Inflammatory macrophage (primary cell): ENCODE measurements at regions not wholly inside any gene's neighbourhood (a gene's known extent, or its start where the extent isn't known, plus 50 kb on each side); places are given as distances from the start of the nearest gene placed in this dataset.

Experiments used
- DNase-seq, 2 donors: peaks; one replicate each; pipeline ENCODE4 v3.0.0-alpha.2; 2020 to 2022

- no peak for DNase-seq
These were observed 115.0 kb upstream of the LGALSL start for GRCh38 chr2:64338910-64339500.

GRCh38 chr2:64341461-64341860, 112.5 kb upstream of the LGALSL start:
- no peak for DNase-seq

- DNase-seq: no peak
These were observed 111.5 kb upstream of the LGALSL start for GRCh38 chr2:64342195-64343099.

- DNase-seq: no peak
These were observed 108.9 kb upstream of the LGALSL start for GRCh38 chr2:64344999-64345576.

- no peak for DNase-seq
These were observed 108.0 kb upstream of the LGALSL start for GRCh38 chr2:64345998-64346397.

- no peak for DNase-seq
These were observed 105.4 kb upstream of the LGALSL start for GRCh38 chr2:64348386-64349130.

GRCh38 chr2:64349131-64349530, 104.8 kb upstream of the LGALSL start:
- no peak for DNase-seq

GRCh38 chr2:64350996-64351395, 103.0 kb upstream of the LGALSL start:
- no peak for DNase-seq

GRCh38 chr2:64352292-64352691, 101.7 kb upstream of the LGALSL start:
- no peak for DNase-seq

GRCh38 chr2:64354857-64355680, 98.9 kb upstream of the LGALSL start:
- DNase-seq: no peak

GRCh38 chr2:64356906-64357305, 97.1 kb upstream of the LGALSL start:
- DNase-seq: no peak

GRCh38 chr2:64359171-64359891, 94.6 kb upstream of the LGALSL start:
- peak; percentile 21 to 44 for DNase-seq

GRCh38 chr2:64359892-64360657, 93.9 kb upstream of the LGALSL start:
- peak; percentile 74 to 81 for DNase-seq

GRCh38 chr2:64361151-64361938, 92.6 kb upstream of the LGALSL start:
- no peak for DNase-seq

GRCh38 chr2:64362562-64363026, 91.4 kb upstream of the LGALSL start:
- DNase-seq: no peak

GRCh38 chr2:64363140-64363539, 90.8 kb upstream of the LGALSL start:
- no peak for DNase-seq

GRCh38 chr2:64363848-64364247, 90.1 kb upstream of the LGALSL start:
- DNase-seq: no peak

GRCh38 chr2:64367444-64368232, 86.3 kb upstream of the LGALSL start:
- no peak for DNase-seq

- no peak for DNase-seq
These were observed 84.3 kb upstream of the LGALSL start for GRCh38 chr2:64369706-64370105.
